ENCODE measurements at regions not wholly inside any gene's neighbourhood (a gene's known extent, or its start where the extent isn't known, plus 50 kb on each side); places are given as distances from the start of the nearest gene placed in this dataset.

GRCh38 chr4:120630427-120630826 lies 292.1 kb downstream of the PRDM5 start:
- TF ChIP-seq SMC3 (IDR thresholded peaks at IDR 0.05; ENCODE audit: low read depth, low read length) (no peak), RAD21 (IDR thresholded peaks at IDR 0.05; ENCODE audit: low read length) (no peak), CTCF (conservative IDR thresholded peaks at IDR 0.05; ENCODE audit: low read depth, low read length) (no peak), POLR2A (IDR thresholded peaks at IDR 0.05; ENCODE audit: low read depth, low read length) (no peak), RFX5 (IDR thresholded peaks at IDR 0.05; ENCODE audit: low read depth, low read length) (no peak), MXI1 (IDR thresholded peaks at IDR 0.05; ENCODE audit: borderline replicate concordance, low read depth, low read length) (no peak), CEBPB (IDR thresholded peaks at IDR 0.05; ENCODE audit: low read depth, low read length) (no peak), ELK1 (IDR thresholded peaks at IDR 0.05; ENCODE audit: borderline replicate concordance, low read depth, low read length) (no peak)

Measured in IMR-90 (cell line).